GM12878 (cell line): ENCODE measurements at regions not wholly inside any gene's neighbourhood (a gene's known extent, or its start where the extent isn't known, plus 50 kb on each side); places are given as distances from the start of the nearest gene placed in this dataset.
A peak's percentile ranks its signal among the peaks of the same experiment; 100 is the strongest.

Experiments
- ATAC-seq: fragments of 200-7000 bp; cut with Tn5 transposase; 3 replicates; pipeline ENCODE4 v1.9.1; 2020; ENCODE audit warnings: mild to moderate bottlenecking, moderate library complexity
- BruUV-seq: library from RNA; stranded (reverse); fragments of 400-500 nt; replicated peaks from 2 replicates; lab custom pipeline; 2021; lab: Mats Ljungman, UMichigan
- CTCF ChIA-PET: fragments of 300-600 bp; sonication (Branson Sonifier 250); formaldehyde crosslinking; extraction: SDS; loops from one replicate; lab custom pipeline; 2021; ENCODE audit warnings: inconsistent platforms; lab: Yijun Ruan, JAX
- POLR2A ChIA-PET: fragments of 350-600 bp; formaldehyde crosslinking; extraction: SDS; loops from one replicate; lab custom pipeline; 2021; ENCODE audit warnings: inconsistent platforms; lab: Charles Lee
- RAD21 ChIA-PET: fragments of 300-600 bp; sonication (Branson Sonifier 250); formaldehyde crosslinking; loops from one replicate; lab custom pipeline; 2023; ENCODE audit warnings: antibody characterized with exemption; ENCODE audit not compliant: unreplicated experiment; lab: Charles Lee
- SMC1A ChIA-PET: fragments of 300-600 bp; sonication (Branson Sonifier 250); formaldehyde crosslinking; loops from one replicate; lab custom pipeline; 2023; ENCODE audit not compliant: unreplicated experiment, uncharacterized antibody; lab: Charles Lee
- DNase-seq: peaks from one replicate; pipeline ENCODE4 v3.0.0-alpha.2; 2011; ENCODE audit warnings: low read depth, low spot score
- FAIRE-seq: peaks from 3 replicates; lab custom pipeline; 2011; peaks lifted over from hg19 to GRCh38; lab: Jason Lieb, UNC
- H2AFZ ChIP-seq: 2 replicates; pipeline ENCODE4 v1.6.0; 2011; ENCODE audit warnings: low read depth, low read length, control low read depth; ENCODE audit not compliant: control insufficient read depth
- H3K27ac ChIP-seq: 2 replicates; pipeline ENCODE4 v1.5.1; 2011; ENCODE audit warnings: control low read depth; ENCODE audit not compliant: control insufficient read depth, insufficient read depth
- H3K27me3 ChIP-seq, 2 experiments: replicated peaks in 1 of 2; 2 replicates each; pipeline versions ENCODE4 v1.6.0 to v1.6.1; 2011; ENCODE audit warnings: low read length in 1 of 2; ENCODE audit not compliant: control insufficient read depth in 2 of 2, insufficient read depth in 2 of 2
- H3K36me3 ChIP-seq, 2 experiments: 2 replicates each; pipeline ENCODE4 v1.5.1; 2011; ENCODE audit warnings: low read length in 1 of 2; ENCODE audit not compliant: control insufficient read depth in 2 of 2, insufficient read depth in 2 of 2
- H3K4me1 ChIP-seq: 2 replicates; pipeline ENCODE4 v1.6.1; 2011; ENCODE audit warnings: mild to moderate bottlenecking, low read length, moderate library complexity, mixed read lengths; ENCODE audit not compliant: control insufficient read depth, insufficient read depth
- H3K4me2 ChIP-seq: 2 replicates; pipeline ENCODE4 v1.6.0; 2011; ENCODE audit warnings: control low read depth; ENCODE audit not compliant: control insufficient read depth, insufficient read depth
- H3K4me3 ChIP-seq: fragments of 200-600 bp; sonication (generic); 2 replicates; pipeline ENCODE4 v1.5.1; 2016
- H3K79me2 ChIP-seq: 2 replicates; pipeline ENCODE4 v1.6.0; 2011; ENCODE audit warnings: low read length; ENCODE audit not compliant: control insufficient read depth, insufficient read depth
- H3K9ac ChIP-seq: 2 replicates; pipeline ENCODE4 v1.8.0; 2011; ENCODE audit warnings: low read length, control low read depth, mixed read lengths; ENCODE audit not compliant: control insufficient read depth, insufficient read depth
- H3K9me3 ChIP-seq: replicated peaks from 3 replicates; pipeline ENCODE4 v1.5.1; 2011; ENCODE audit warnings: mild to moderate bottlenecking, low read length; ENCODE audit not compliant: control insufficient read depth, insufficient read depth
- H4K20me1 ChIP-seq: 2 replicates; pipeline ENCODE4 v1.6.0; 2011; ENCODE audit not compliant: control insufficient read depth, insufficient read depth
- CHD1 ChIP-seq: IDR thresholded peaks from 2 replicates; pipeline ENCODE4 v1.6.1; 2012; ENCODE audit warnings: low read depth, low read length, improper control_type of control experiment
- ETV6 ChIP-seq, 2 experiments: fragments of 450-650 bp in 1 of 2; IDR thresholded peaks in 1 of 2; conservative IDR thresholded peaks in 1 of 2; 2 replicates each; pipeline ENCODE4 v1.6.1; 2014; ENCODE audit warnings: antibody characterized with exemption in 1 of 2, borderline replicate concordance in 1 of 2, low read depth in 1 of 2, mild to moderate bottlenecking in 1 of 2, moderate library complexity in 1 of 2
- IRF3 ChIP-seq: fragments of 450-650 bp; IDR thresholded peaks from 2 replicates; pipeline ENCODE4 v1.6.1; 2014; ENCODE audit warnings: mild to moderate bottlenecking
- KLF5 ChIP-seq: fragments of 450-650 bp; IDR thresholded peaks from 2 replicates; pipeline ENCODE4 v1.6.1; 2014; ENCODE audit warnings: mild to moderate bottlenecking; ENCODE audit not compliant: partially characterized antibody
- POLR2AphosphoS5 ChIP-seq: IDR thresholded peaks from 2 replicates; pipeline ENCODE4 v1.6.1; 2011; ENCODE audit warnings: mild to moderate bottlenecking, low read length, inconsistent platforms
- RELB ChIP-seq: fragments of 450-650 bp; IDR thresholded peaks from 2 replicates; pipeline ENCODE4 v1.6.1; 2017; ENCODE audit warnings: low read depth, mild to moderate bottlenecking, moderate library complexity
- SPI1 ChIP-seq: IDR thresholded peaks from 2 replicates; pipeline ENCODE4 v1.6.1; 2011; ENCODE audit warnings: low read depth, mild to moderate bottlenecking, low read length, moderate library complexity, borderline replicate concordance; ENCODE audit not compliant: insufficient read depth
- SREBF1 ChIP-seq: IDR thresholded peaks from 2 replicates; pipeline ENCODE4 v1.6.1; 2012; ENCODE audit warnings: mild to moderate bottlenecking, low read length
- TCF7 ChIP-seq: IDR thresholded peaks from 2 replicates; pipeline ENCODE4 v1.6.1; 2014; ENCODE audit warnings: antibody characterized with exemption, borderline replicate concordance
- WGBS: methylation state at CpG from one replicate; pipeline ENCODE4 v1.1.6; 2016; ENCODE audit warnings: low lambda C conversion rate; ENCODE audit not compliant: insufficient replicate concordance, insufficient coverage; ENCODE audit errors: missing lambda C conversion rate; 5-methylcytosine and 5-hydroxymethylcytosine counted together
- in situ Hi-C: fragments of 300-500 bp; cut with MboI; formaldehyde crosslinking; loops from 9 replicates; pipeline ENCODE4 v1.14.3; 2018; ENCODE audit warnings: mixed read lengths
- intact Hi-C: fragments of 100-400 bp; cut with micrococcal nuclease; formaldehyde crosslinking; loops from one replicate; pipeline ENCODE4 v1.14.2; 2022; ENCODE audit not compliant: unreplicated experiment
- TF ChIP-seq, protein P1 (sequence below): fragments of 450-650 bp; IDR thresholded peaks from 2 replicates; pipeline ENCODE4 v1.6.1; 2016; ENCODE audit warnings: mild to moderate bottlenecking, moderate library complexity, borderline replicate concordance
- TF ChIP-seq, protein P2 (sequence below): fragments of 450-650 bp; IDR thresholded peaks from 2 replicates; pipeline ENCODE4 v1.6.1; 2017; ENCODE audit warnings: borderline replicate concordance
- TF ChIP-seq, protein P3 (sequence below): IDR thresholded peaks from 2 replicates; pipeline ENCODE4 v1.6.1; 2011; ENCODE audit warnings: low read depth, mild to moderate bottlenecking, low read length, moderate library complexity, borderline replicate concordance; ENCODE audit errors: extremely low read depth

GRCh38 chr12:58288190-58288589 is 346.8 kb downstream of the ATP23 start (continued):
- TF ChIP-seq, protein P1, sequence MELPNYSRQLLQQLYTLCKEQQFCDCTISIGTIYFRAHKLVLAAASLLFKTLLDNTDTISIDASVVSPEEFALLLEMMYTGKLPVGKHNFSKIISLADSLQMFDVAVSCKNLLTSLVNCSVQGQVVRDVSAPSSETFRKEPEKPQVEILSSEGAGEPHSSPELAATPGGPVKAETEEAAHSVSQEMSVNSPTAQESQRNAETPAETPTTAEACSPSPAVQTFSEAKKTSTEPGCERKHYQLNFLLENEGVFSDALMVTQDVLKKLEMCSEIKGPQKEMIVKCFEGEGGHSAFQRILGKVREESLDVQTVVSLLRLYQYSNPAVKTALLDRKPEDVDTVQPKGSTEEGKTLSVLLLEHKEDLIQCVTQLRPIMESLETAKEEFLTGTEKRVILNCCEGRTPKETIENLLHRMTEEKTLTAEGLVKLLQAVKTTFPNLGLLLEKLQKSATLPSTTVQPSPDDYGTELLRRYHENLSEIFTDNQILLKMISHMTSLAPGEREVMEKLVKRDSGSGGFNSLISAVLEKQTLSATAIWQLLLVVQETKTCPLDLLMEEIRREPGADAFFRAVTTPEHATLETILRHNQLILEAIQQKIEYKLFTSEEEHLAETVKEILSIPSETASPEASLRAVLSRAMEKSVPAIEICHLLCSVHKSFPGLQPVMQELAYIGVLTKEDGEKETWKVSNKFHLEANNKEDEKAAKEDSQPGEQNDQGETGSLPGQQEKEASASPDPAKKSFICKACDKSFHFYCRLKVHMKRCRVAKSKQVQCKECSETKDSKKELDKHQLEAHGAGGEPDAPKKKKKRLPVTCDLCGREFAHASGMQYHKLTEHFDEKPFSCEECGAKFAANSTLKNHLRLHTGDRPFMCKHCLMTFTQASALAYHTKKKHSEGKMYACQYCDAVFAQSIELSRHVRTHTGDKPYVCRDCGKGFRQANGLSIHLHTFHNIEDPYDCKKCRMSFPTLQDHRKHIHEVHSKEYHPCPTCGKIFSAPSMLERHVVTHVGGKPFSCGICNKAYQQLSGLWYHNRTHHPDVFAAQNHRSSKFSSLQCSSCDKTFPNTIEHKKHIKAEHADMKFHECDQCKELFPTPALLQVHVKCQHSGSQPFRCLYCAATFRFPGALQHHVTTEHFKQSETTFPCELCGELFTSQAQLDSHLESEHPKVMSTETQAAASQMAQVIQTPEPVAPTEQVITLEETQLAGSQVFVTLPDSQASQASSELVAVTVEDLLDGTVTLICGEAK, result no peak
- TF ChIP-seq, protein P2, sequence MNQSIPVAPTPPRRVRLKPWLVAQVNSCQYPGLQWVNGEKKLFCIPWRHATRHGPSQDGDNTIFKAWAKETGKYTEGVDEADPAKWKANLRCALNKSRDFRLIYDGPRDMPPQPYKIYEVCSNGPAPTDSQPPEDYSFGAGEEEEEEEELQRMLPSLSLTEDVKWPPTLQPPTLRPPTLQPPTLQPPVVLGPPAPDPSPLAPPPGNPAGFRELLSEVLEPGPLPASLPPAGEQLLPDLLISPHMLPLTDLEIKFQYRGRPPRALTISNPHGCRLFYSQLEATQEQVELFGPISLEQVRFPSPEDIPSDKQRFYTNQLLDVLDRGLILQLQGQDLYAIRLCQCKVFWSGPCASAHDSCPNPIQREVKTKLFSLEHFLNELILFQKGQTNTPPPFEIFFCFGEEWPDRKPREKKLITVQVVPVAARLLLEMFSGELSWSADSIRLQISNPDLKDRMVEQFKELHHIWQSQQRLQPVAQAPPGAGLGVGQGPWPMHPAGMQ, result no peak

- Histone ChIP-seq H3K36me3 (no peaks in the 10 kb centered on the region), H3K9me3 (no peaks in the 10 kb centered on the region), H3K4me2 (no peak overlapping the region), H3K27me3 (no peaks in the 10 kb centered on the region; a peak in 1 of 4 replicates), H2AFZ (no peak overlapping the region), H3K4me3 (no peak overlapping the region), H3K9ac (no peak overlapping the region), H3K4me1 (no peaks in the 10 kb centered on the region), H4K20me1 (no peaks in the 10 kb centered on the region), H3K79me2 (no peaks in the 10 kb centered on the region), H3K27ac (no peak overlapping the region)
- ChIA-PET POLR2A (no interaction called here), RAD21 (no interaction called here), SMC1A (interaction anchor here (1.4 kb wide), 2 partner anchors 10 to 28 kb away, joined by 3 to 5 read pairs; no protein-coding TSS in a partner anchor), CTCF (no interaction called here)
- peak; percentile 70 for ATAC-seq
- FAIRE-seq, result no peak
- intact Hi-C loops (no loop called here), in situ Hi-C loops (no loop called here)
- TF ChIP-seq SPI1, result 0 out of 2 replicates have a peak, but pooled peaks have one; percentile 12
- TF ChIP-seq, protein P3, sequence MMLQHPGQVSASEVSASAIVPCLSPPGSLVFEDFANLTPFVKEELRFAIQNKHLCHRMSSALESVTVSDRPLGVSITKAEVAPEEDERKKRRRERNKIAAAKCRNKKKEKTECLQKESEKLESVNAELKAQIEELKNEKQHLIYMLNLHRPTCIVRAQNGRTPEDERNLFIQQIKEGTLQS, result no peak
- no peak for TF ChIP-seq CHD1
- no peak for TF ChIP-seq ETV6 (conservative IDR thresholded peaks at IDR 0.05 in 1 of 2, IDR thresholded peaks at IDR 0.05 in 1 of 2; ENCODE audit: borderline replicate concordance in 1 of 2, low read depth in 1 of 2)
- no peak for TF ChIP-seq POLR2AphosphoS5
- peak; percentile 90 for TF ChIP-seq TCF7
- no peak for TF ChIP-seq IRF3
- TF ChIP-seq KLF5, result no peak
- TF ChIP-seq SREBF1, result no peak
- TF ChIP-seq RELB, result no peak
- BruUV-seq, result no TSS peak
- DNase-seq, result no peak
- WGBS, result 0% methylated on average over 1 of the region's 1 CpG
Measured at GRCh38 chr12:58291106-58291505, 349.7 kb downstream of the ATP23 start.
